ENCODE measurements at regions not wholly inside any gene's neighbourhood (a gene's known extent, or its start where the extent isn't known, plus 50 kb on each side); places are given as distances from the start of the nearest gene placed in this dataset.
"Not testable (repeated sequence)": the region's sequence is repeated elsewhere in the genome, so short reads cannot be mapped to it uniquely, and the experiment has no call there.

- no peak for DNase-seq
These were observed 1070.3 kb downstream of the JRKL start for GRCh38 chr11:97460091-97460490.

- no peak for DNase-seq
These were observed 1071.4 kb downstream of the JRKL start for GRCh38 chr11:97461044-97461880.

GRCh38 chr11:97461934-97462333 is 1072.1 kb downstream of the JRKL start:
- no peak for DNase-seq

- no peak for DNase-seq
These were observed 1074.1 kb downstream of the JRKL start for GRCh38 chr11:97463891-97464290.

GRCh38 chr11:97471480-97471879 is 1081.7 kb downstream of the JRKL start:
- no peak for DNase-seq

GRCh38 chr11:97487387-97487786 is 1097.6 kb downstream of the JRKL start:
- no peak for DNase-seq

GRCh38 chr11:97498891-97499290 is 1109.1 kb downstream of the JRKL start:
- no peak for DNase-seq

GRCh38 chr11:97502201-97502600 is 1112.4 kb downstream of the JRKL start:
- DNase-seq = no peak

- no peak for DNase-seq
These were observed 1116.4 kb downstream of the JRKL start for GRCh38 chr11:97506076-97506759.

GRCh38 chr11:97514446-97514845 is 1124.6 kb downstream of the JRKL start:
- no peak for DNase-seq

GRCh38 chr11:97516688-97517087 is 1126.9 kb downstream of the JRKL start:
- DNase-seq = no peak

- no peak for DNase-seq
These were observed 1135.5 kb downstream of the JRKL start for GRCh38 chr11:97525273-97525672.

GRCh38 chr11:97537407-97538150 is 1147.8 kb downstream of the JRKL start:
- no peak for DNase-seq

- DNase-seq = no peak
These were observed 1154.6 kb downstream of the JRKL start for GRCh38 chr11:97544431-97544830.

GRCh38 chr11:97548280-97548679 is 1158.5 kb downstream of the JRKL start:
- peak in 2 of 3 experiments; percentile 55 to 81 for DNase-seq

- no peak for DNase-seq
These were observed 1167.6 kb downstream of the JRKL start for GRCh38 chr11:97557399-97557798.

GRCh38 chr11:97567801-97568200 is 1178.0 kb downstream of the JRKL start:
- no peak for DNase-seq

GRCh38 chr11:97570636-97571035 is 1180.8 kb downstream of the JRKL start:
- DNase-seq = no peak

- DNase-seq = not testable (repeated sequence)
These were observed 1184.0 kb downstream of the JRKL start for GRCh38 chr11:97573771-97574170.

GRCh38 chr11:97574976-97575665 is 1185.3 kb downstream of the JRKL start:
- peak in 1 of 3 experiments; percentile 20 for DNase-seq

- DNase-seq = no peak
These were observed 1217.6 kb downstream of the JRKL start for GRCh38 chr11:97607291-97608000.

- no peak for DNase-seq
These were observed 1220.2 kb downstream of the JRKL start for GRCh38 chr11:97610000-97610399.
